ENCODE measurements at regions not wholly inside any gene's neighbourhood (a gene's known extent, or its start where the extent isn't known, plus 50 kb on each side); places are given as distances from the start of the nearest gene placed in this dataset.

GRCh38 chr13:74300162-74300561, 166.0 kb upstream of the KLF12 start:
- TF ChIP-seq, protein P1, sequence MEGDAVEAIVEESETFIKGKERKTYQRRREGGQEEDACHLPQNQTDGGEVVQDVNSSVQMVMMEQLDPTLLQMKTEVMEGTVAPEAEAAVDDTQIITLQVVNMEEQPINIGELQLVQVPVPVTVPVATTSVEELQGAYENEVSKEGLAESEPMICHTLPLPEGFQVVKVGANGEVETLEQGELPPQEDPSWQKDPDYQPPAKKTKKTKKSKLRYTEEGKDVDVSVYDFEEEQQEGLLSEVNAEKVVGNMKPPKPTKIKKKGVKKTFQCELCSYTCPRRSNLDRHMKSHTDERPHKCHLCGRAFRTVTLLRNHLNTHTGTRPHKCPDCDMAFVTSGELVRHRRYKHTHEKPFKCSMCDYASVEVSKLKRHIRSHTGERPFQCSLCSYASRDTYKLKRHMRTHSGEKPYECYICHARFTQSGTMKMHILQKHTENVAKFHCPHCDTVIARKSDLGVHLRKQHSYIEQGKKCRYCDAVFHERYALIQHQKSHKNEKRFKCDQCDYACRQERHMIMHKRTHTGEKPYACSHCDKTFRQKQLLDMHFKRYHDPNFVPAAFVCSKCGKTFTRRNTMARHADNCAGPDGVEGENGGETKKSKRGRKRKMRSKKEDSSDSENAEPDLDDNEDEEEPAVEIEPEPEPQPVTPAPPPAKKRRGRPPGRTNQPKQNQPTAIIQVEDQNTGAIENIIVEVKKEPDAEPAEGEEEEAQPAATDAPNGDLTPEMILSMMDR (IDR thresholded peaks at IDR 0.05 in 2 of 3, conservative IDR thresholded peaks at IDR 0.05 in 1 of 3; ENCODE audit: control insufficient read depth in 2 of 3, extremely low read depth in 1 of 3, insufficient read depth in 1 of 3, low read depth in 3 of 3, low read length in 3 of 3) = no peak
- TF ChIP-seq, protein P2, sequence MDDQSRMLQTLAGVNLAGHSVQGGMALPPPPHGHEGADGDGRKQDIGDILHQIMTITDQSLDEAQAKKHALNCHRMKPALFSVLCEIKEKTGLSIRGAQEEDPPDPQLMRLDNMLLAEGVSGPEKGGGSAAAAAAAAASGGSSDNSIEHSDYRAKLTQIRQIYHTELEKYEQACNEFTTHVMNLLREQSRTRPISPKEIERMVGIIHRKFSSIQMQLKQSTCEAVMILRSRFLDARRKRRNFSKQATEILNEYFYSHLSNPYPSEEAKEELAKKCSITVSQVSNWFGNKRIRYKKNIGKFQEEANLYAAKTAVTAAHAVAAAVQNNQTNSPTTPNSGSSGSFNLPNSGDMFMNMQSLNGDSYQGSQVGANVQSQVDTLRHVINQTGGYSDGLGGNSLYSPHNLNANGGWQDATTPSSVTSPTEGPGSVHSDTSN (IDR thresholded peaks at IDR 0.05; ENCODE audit: insufficient replicate concordance, low read depth, low read length) = no peak
- TF ChIP-seq, protein P3, sequence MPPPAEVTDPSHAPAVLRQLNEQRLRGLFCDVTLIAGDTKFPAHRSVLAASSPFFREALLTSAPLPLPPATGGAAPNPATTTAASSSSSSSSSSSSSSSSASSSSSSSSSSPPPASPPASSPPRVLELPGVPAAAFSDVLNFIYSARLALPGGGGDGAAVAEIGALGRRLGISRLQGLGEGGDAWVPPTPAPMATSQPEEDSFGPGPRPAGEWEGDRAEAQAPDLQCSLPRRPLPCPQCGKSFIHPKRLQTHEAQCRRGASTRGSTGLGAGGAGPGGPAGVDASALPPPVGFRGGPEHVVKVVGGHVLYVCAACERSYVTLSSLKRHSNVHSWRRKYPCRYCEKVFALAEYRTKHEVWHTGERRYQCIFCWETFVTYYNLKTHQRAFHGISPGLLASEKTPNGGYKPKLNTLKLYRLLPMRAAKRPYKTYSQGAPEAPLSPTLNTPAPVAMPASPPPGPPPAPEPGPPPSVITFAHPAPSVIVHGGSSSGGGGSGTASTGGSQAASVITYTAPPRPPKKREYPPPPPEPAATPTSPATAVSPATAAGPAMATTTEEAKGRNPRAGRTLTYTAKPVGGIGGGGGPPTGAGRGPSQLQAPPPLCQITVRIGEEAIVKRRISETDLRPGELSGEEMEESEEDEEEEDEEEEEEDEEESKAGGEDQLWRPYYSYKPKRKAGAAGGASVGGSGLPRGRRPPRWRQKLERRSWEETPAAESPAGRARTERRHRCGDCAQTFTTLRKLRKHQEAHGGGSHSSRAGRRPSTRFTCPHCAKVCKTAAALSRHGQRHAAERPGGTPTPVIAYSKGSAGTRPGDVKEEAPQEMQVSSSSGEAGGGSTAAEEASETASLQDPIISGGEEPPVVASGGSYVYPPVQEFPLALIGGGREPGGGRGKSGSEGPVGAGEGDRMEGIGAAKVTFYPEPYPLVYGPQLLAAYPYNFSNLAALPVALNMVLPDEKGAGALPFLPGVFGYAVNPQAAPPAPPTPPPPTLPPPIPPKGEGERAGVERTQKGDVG (CRISPR knock-in tag; IDR thresholded peaks at IDR 0.05) = no peak
